A549 (cell line): ENCODE measurements at regions not wholly inside any gene's neighbourhood (a gene's known extent, or its start where the extent isn't known, plus 50 kb on each side); places are given as distances from the start of the nearest gene placed in this dataset.

Source experiments
- BCL3 ChIP-seq: fragments of >200 bp; sonication (Bioruptor Twin); formaldehyde crosslinking; IDR thresholded peaks from 3 replicates; pipeline ENCODE4 v1.6.1; 2016
- BHLHE40 ChIP-seq: IDR thresholded peaks from 2 replicates; pipeline ENCODE4 v1.6.1; 2012; ENCODE audit warnings: low read depth, low read length, inconsistent platforms
- CTCF ChIP-seq: fragments of >200 bp; sonication (Bioruptor Twin); formaldehyde crosslinking; IDR thresholded peaks from 3 replicates; pipeline ENCODE4 v1.5.1; 2016
- PHF8 ChIP-seq: fragments of 200-600 bp; sonication (generic); IDR thresholded peaks from 2 replicates; pipeline ENCODE4 v1.6.1; 2016; ENCODE audit warnings: low read depth, mild to moderate bottlenecking, antibody characterized with exemption, moderate library complexity, borderline replicate concordance
- POLR2A ChIP-seq: IDR thresholded peaks from 2 replicates; pipeline ENCODE4 v1.6.1; 2012; ENCODE audit warnings: mild to moderate bottlenecking, low read length

- TF ChIP-seq PHF8 (no peak), BCL3 (no peak), POLR2A (no peak), CTCF (no peak), BHLHE40 (no peak)
Measured at GRCh38 chr2:196247114-196247975, 76.0 kb upstream of the STK17B start.
